Fibroblast of mammary gland (primary cell): ENCODE measurements at regions not wholly inside any gene's neighbourhood (a gene's known extent, or its start where the extent isn't known, plus 50 kb on each side); places are given as distances from the start of the nearest gene placed in this dataset.
A peak's percentile ranks its signal among the peaks of the same experiment; 100 is the strongest.

Experiments
- DNase-seq: peaks from one replicate; pipeline ENCODE4 v3.0.0-alpha.2; 2010; ENCODE audit warnings: low read depth
- H3K4me3 ChIP-seq: 2 replicates; pipeline ENCODE4 v1.5.1; 2011; ENCODE audit warnings: low read depth, mild to moderate bottlenecking, low read length, moderate library complexity; ENCODE audit not compliant: control insufficient read depth
- CTCF ChIP-seq: conservative IDR thresholded peaks from 2 replicates; pipeline ENCODE4 v1.5.1; 2011; ENCODE audit warnings: low read depth, low read length, inconsistent platforms; ENCODE audit not compliant: control insufficient read depth, insufficient read depth

- DNase-seq = peak; percentile 32
- peak; percentile 16 for TF ChIP-seq CTCF
- H3K4me3 ChIP-seq = no peak overlapping the region
Observed at GRCh38 chr7:81430150-81430549, 339.7 kb downstream of the HGF start.

GRCh38 chr7:81427461-81427860, 342.4 kb downstream of the HGF start:
- DNase-seq = no peak

GRCh38 chr7:81420526-81421226, 349.2 kb downstream of the HGF start:
- no peak for DNase-seq
- no peak for TF ChIP-seq CTCF
- H3K4me3 ChIP-seq = no peak overlapping the region

More at GRCh38 chr7:81427461-81427860, 342.4 kb downstream of the HGF start:
- no peak for TF ChIP-seq CTCF
- H3K4me3 ChIP-seq = no peak overlapping the region

- TF ChIP-seq CTCF = no peak
- no peak overlapping the region for H3K4me3 ChIP-seq
Observed at GRCh38 chr7:81419731-81420130, 350.1 kb downstream of the HGF start.

GRCh38 chr7:81416659-81417058, 353.2 kb downstream of the HGF start:
- DNase-seq = no peak
- H3K4me3 ChIP-seq = no peak overlapping the region
- no peak for TF ChIP-seq CTCF

More at GRCh38 chr7:81419731-81420130, 350.1 kb downstream of the HGF start:
- DNase-seq = no peak

GRCh38 chr7:81415181-81415580, 354.7 kb downstream of the HGF start:
- DNase-seq = peak; percentile 24
- TF ChIP-seq CTCF = no peak
- no peak overlapping the region for H3K4me3 ChIP-seq

GRCh38 chr7:81414411-81414810, 355.4 kb downstream of the HGF start:
- no peak for TF ChIP-seq CTCF
- no peak for DNase-seq
- no peak overlapping the region for H3K4me3 ChIP-seq
